ENCODE measurements at regions not wholly inside any gene's neighbourhood (a gene's known extent, or its start where the extent isn't known, plus 50 kb on each side); places are given as distances from the start of the nearest gene placed in this dataset.
"Not testable (repeated sequence)": the region's sequence is repeated elsewhere in the genome, so short reads cannot be mapped to it uniquely, and the experiment has no call there.

DNA sequence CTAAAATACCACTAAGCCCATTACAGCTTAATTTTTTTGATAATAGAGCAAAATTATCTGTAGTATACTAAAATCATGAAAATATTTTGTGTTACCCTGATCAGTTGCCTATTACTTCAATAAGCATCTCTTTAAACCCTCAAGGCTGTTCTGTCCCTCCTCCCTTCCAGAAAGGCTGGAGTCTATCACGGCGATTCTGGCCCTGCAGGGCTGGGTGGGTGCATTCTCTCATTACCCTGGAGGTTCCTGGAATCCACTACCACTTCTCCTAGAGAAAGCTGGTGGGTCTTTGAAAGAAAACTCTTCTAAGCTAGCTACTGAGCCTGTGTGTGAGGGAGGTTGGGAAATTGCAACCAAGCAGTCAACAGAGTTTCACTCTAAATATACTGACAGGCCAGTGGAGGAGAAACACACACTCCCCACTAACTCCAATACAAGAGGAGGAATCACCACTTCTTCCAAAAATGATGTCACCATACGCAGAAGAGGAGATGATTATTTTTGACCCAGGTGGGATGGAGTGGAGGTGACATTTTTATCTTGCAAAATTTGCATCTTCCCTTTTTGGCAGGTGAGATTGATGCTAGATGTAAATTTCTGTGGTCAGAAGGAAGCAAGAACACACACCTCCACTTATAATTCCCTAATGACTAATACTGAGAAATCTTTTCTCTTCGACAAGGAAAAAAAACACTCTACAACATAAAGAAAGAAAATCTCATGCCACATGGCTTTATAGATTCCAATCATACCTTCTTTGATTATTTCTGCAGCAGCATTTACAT lies 182.3 kb upstream of the PHACTR1 start:
- DNase-seq (ENCODE audit: low spot score in 2 of 2): no peak
- Histone ChIP-seq H3K4me1 (no peaks in the 10 kb centered on the region), H3K4me3 (no peak overlapping the region), H3K27me3 (ENCODE audit: low read depth) (no peaks in the 10 kb centered on the region), H3K36me3 (replicated peaks) (no peaks in the 10 kb centered on the region), H3K9me3 (no peaks in the 10 kb centered on the region)
- in situ Hi-C loops (cut with MboI; ENCODE audit: low sequenced_read_pairs): no loop called here

DNA sequence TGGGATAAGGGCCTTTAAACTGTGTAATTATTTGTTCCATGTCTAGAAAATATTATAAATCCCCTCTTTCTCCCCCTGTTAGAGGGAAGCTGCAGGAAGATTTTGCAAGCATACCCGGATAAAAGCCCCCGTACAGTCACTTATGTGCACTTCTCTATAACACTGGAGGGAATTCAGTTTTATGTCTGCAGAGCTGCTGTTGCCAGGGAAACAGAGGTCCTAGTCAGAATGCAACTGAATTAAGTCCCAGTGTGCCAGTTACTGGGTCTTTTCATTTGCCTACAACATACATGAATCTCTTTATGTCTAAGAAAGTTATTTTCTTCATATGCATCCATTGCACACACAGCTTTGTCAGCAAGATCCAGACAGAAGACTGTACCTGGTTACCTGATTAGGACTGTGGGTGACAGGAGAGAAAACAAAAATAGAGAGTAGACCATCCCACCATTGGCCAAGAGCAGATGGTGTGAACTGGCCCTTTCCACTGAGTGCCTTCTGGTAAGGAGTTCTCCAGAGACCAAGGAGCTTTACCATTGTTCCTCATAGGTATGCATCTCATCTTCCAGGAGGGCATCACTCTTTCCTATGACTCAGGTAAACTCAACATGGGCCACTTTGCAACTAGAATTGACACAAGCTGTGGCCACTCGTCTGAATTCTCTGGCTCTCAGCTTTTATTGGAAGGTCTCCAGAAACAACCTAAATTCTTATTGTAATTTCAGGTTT lies 180.8 kb upstream of the PHACTR1 start:
- no peaks in the 10 kb centered on the region for H3K4me1 ChIP-seq
- no peak overlapping the region for H3K4me3 ChIP-seq
- in situ Hi-C loops (cut with MboI; ENCODE audit: low sequenced_read_pairs): no loop called here
- H3K27me3 ChIP-seq (ENCODE audit: low read depth): no peaks in the 10 kb centered on the region
- no peaks in the 10 kb centered on the region for H3K36me3 ChIP-seq (replicated peaks)
- H3K9me3 ChIP-seq: no peaks in the 10 kb centered on the region
- no peak for DNase-seq (ENCODE audit: low spot score in 2 of 2)

DNA sequence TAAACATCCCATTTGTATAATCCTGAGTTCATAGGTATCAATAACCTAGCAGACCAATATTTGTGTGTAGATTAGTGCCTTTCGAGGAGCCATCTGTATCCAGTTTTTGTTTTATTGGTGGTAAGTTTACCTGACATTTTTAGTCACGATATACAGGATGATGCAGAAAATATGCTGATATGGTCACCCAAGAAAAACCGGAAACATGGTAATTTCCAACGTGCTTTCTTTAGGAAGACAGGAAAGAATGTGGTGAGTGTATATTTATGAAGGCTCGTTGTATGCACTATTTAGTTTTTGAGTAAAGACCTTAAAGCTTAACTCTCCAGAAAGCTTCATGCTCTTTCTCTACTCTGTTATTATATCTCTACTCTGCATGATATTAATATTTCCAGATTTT lies 180.2 kb upstream of the PHACTR1 start:
- Histone ChIP-seq H3K4me1 (no peaks in the 10 kb centered on the region), H3K4me3 (no peak overlapping the region), H3K27me3 (ENCODE audit: low read depth) (no peaks in the 10 kb centered on the region), H3K9me3 (no peaks in the 10 kb centered on the region), H3K36me3 (replicated peaks) (no peaks in the 10 kb centered on the region)
- in situ Hi-C loops (cut with MboI; ENCODE audit: low sequenced_read_pairs): no loop called here
- no peak for DNase-seq (ENCODE audit: low spot score in 2 of 2)

DNA sequence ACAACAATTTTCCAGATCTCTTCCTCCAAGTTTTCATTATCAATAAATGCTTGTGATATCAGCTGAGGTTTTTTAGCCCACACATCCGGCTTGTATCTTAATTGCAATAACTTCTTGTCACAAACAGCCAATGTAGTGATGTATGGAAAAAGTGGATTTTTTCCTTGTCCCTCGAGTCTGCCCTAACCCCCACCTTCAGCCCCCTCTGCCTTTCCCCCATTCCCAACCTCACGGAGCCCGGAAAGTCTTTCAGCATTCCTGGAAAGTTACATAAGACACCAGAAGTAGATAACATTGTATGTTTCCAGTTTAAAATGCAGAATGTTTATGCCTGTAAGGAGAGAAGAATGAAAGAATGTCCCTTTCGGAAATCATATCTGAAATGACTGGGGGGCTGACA lies 179.2 kb upstream of the PHACTR1 start:
- no peaks in the 10 kb centered on the region for H3K4me1 ChIP-seq
- H3K4me3 ChIP-seq: no peak overlapping the region
- no peaks in the 10 kb centered on the region for H3K9me3 ChIP-seq
- no peaks in the 10 kb centered on the region for H3K27me3 ChIP-seq (ENCODE audit: low read depth)
- H3K36me3 ChIP-seq (replicated peaks): no peaks in the 10 kb centered on the region
- no peak for DNase-seq (ENCODE audit: low spot score in 2 of 2)
- in situ Hi-C loops (cut with MboI; ENCODE audit: low sequenced_read_pairs): no loop called here

DNA sequence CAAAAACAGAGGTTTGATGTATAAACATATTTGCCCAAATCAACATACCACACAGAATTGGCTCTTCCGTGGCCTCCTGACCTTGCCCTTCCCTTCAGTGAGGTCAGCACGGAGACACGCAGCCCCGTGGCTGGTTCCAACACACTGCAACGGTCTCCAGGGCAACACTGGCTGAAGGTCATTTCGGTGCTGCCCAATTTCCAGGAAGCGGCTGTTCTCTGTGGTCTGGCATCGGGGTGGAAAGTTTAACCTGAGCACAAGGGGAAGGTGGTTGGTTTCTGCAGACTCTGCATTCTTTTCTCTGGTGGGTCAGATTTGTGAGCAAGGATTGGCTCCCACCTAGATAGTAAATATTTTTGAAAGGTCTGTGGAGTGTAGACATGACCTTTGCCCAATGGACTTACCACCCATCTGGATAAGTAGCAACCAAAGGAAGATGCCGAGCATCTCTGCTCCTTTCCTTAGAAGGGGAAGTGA lies 177.6 kb upstream of the PHACTR1 start:
- DNase-seq (ENCODE audit: low spot score in 2 of 2): no peak
- no peaks in the 10 kb centered on the region for H3K36me3 ChIP-seq (replicated peaks)
- in situ Hi-C loops (cut with MboI; ENCODE audit: low sequenced_read_pairs): no loop called here
- no peak overlapping the region for H3K4me3 ChIP-seq
- no peaks in the 10 kb centered on the region for H3K4me1 ChIP-seq
- no peaks in the 10 kb centered on the region for H3K27me3 ChIP-seq (ENCODE audit: low read depth)
- H3K9me3 ChIP-seq: no peaks in the 10 kb centered on the region

DNA sequence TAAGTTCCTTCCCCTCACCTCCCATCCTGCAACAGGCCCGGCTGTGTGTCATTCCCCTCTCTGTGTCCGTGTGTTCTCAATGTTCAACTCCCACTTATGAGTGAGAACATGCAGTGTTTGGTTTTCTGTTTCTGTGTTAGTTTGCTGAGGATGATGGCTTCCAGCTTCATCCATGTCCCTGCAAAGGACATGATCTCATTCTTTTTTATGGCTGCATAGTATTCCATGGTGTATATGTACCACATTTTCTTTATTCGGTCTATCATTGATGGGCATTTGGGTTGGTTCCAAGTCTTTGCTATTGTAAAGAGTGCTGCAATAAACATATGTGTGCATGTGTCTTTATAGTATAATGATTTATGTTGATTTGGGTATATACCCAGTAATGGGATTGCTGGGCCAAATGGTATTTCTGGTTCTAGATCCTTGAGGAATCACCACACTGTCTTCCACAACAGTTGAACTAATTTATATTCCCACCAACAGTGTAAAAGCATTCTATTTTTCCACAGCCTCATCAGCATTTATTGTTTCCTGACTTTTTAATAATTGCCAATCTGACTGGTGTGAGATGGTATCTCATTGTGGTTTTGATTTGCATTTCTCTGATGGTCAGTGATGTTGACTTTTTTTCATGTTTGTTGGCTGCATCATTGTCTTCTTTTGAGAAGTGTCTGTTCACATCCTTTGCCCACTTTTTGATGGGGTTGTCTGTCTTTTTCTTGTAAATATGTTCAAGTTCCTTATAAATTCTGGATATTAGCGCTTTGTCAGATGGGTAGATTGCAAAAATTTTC lies 174.1 kb upstream of the PHACTR1 start:
- in situ Hi-C loops (cut with MboI; ENCODE audit: low sequenced_read_pairs); H3K9me3 ChIP-seq; H3K4me3 ChIP-seq; H3K4me1 ChIP-seq; H3K36me3 ChIP-seq (replicated peaks); H3K27me3 ChIP-seq (ENCODE audit: low read depth); DNase-seq (ENCODE audit: low spot score in 2 of 2): not testable (repeated sequence)

DNA sequence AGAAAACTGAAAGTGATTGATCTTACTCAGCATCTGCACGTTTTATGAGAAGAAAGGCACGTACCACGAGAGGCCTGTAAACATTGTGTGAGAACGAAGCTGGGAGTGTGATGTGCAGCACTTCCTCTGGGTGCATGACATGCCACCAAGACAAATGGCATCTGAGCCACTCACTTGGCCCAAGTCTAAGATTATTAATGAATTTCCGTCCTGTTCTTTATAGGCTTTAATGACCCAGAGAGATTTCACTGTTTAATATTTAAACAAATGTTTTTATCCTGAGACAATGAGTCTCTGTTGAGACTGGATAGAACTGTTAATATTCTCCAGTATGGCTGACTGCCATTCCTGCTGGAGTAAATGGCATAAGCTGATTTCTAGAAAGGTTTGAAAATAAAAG lies 172.6 kb upstream of the PHACTR1 start:
- in situ Hi-C loops (cut with MboI; ENCODE audit: low sequenced_read_pairs): no loop called here
- Histone ChIP-seq H3K4me3 (no peak overlapping the region), H3K36me3 (replicated peaks) (no peaks in the 10 kb centered on the region), H3K4me1 (no peaks in the 10 kb centered on the region), H3K9me3 (no peaks in the 10 kb centered on the region), H3K27me3 (ENCODE audit: low read depth) (no peaks in the 10 kb centered on the region)
- no peak for DNase-seq (ENCODE audit: low spot score in 2 of 2)

DNA sequence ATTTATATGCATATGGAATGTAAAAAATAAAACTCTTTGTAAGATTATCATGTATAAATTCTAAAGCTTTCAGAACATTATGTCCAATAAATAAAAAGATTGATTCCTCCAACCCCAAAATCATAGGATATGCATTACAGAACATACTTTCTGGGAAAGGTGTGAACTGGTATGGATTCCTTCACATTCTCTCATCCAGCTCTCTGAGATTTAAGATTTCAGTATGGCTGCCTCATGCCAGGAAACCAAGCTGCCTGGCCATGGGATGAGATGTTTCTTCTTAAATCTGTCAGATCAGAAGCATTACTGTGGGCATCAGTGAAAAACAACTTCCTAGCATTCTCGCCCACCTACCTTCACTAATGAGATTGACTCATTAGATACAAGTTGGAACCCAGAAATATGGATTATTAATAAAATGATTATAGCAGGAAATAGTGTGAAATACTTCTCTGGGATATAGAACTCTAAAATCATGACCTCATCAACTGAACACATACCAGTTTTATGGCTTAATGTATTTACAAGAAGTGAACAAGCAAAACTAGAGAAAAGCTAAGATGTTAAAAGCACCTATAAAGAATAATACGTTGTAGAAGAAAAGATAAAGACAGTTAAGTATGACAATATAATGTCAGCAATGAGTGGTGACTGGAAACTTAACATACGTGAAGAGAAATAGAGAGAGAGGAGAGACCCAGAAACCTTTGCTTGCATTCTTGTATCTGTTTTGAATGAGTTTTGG lies 171.6 kb upstream of the PHACTR1 start:
- Histone ChIP-seq H3K9me3 (no peaks in the 10 kb centered on the region), H3K36me3 (replicated peaks) (no peaks in the 10 kb centered on the region), H3K4me3 (no peak overlapping the region), H3K27me3 (ENCODE audit: low read depth) (no peaks in the 10 kb centered on the region), H3K4me1 (no peaks in the 10 kb centered on the region)
- in situ Hi-C loops (cut with MboI; ENCODE audit: low sequenced_read_pairs): no loop called here
- DNase-seq (ENCODE audit: low spot score in 2 of 2): no peak

DNA sequence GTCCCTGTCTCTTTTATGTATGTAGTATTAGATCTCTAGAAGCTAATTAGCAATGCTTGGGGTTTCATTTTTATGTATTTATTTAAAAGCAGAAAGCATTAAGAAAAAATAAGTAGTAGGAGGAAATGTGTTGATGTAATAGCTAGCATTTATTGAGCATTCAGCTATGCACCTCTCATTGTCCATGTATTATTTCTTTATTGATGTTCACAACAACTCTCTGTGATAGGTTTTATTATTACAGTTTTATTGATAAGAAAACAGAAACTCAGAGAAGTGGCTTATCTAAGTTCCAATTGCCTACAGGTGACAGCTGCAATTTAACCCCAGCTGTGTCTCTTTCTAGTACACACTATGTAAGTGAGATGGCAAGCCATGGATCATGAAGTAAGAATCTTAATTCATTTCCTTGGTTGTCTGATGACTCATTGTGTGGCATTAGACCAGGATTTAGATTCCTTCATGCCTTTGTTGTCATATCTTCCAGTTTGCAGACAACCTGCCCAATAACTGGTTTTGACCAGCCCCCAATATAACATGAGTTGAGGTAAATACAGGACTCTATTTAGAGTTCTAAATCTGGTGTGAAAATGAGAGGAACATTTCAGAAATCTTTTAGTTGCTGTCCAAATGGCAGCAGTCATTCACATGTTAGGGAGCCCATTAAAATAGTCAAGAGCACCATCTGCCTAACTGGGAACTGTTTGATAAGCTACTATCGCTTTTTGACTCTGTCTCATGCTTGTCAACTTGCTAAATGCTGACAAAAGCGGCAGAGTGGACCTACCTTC lies 170.8 kb upstream of the PHACTR1 start:
- no peaks in the 10 kb centered on the region for H3K27me3 ChIP-seq (ENCODE audit: low read depth)
- no peak overlapping the region for H3K4me3 ChIP-seq
- in situ Hi-C loops (cut with MboI; ENCODE audit: low sequenced_read_pairs): no loop called here
- H3K36me3 ChIP-seq (replicated peaks): no peaks in the 10 kb centered on the region
- no peaks in the 10 kb centered on the region for H3K9me3 ChIP-seq
- DNase-seq (ENCODE audit: low spot score in 2 of 2): no peak
- no peaks in the 10 kb centered on the region for H3K4me1 ChIP-seq

DNA sequence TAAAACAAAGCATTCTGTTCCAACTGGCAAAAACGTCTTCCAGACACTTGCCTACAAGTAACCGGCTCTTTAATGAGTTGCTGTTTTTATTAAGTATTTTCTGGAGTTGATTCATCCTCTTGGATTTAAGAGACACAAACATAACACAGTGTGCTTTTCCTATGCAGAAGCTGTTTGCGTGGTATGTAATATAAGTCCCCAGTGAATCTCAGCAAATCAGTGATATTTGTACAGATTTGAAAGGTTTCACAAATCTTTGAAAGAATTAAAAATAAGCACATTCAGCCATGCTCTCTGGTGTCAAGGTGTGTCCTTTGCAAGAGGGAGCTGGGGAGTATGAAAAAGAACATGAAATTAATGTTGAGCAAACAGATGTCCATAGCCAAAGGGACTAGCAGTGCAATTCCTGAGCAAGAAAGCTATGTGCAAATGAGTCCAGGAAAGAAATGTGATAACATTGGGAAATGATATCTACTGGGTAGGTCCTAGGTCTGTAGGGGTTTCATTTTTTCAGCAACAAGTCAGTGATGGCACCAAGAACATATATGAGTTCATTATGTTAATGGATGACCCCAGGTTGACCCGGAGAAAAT lies 170.1 kb upstream of the PHACTR1 start:
- no peak for DNase-seq (ENCODE audit: low spot score in 2 of 2)
- no peaks in the 10 kb centered on the region for H3K27me3 ChIP-seq (ENCODE audit: low read depth)
- H3K4me1 ChIP-seq: no peaks in the 10 kb centered on the region
- H3K9me3 ChIP-seq: no peaks in the 10 kb centered on the region
- no peaks in the 10 kb centered on the region for H3K36me3 ChIP-seq (replicated peaks)
- in situ Hi-C loops (cut with MboI; ENCODE audit: low sequenced_read_pairs): no loop called here
- H3K4me3 ChIP-seq: no peak overlapping the region

DNA sequence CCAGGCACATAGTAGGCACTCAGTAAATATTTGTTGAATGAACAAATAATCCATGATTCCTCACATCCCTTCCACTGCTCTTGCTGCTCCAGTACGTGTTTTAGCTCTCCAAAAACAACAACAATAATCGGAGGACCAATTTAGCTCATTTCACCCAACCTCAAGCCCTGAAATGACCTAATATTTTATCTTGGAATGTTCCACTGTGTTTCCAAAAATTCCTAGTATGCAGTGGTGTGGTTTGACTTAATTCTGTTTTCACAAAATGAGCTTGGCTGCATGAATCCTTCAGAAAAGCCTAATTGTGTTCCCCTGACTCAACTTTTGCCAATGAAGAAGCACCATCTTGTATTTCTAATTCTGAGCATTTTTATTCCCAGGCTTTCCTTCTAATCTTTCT lies 168.0 kb upstream of the PHACTR1 start:
- in situ Hi-C loops (cut with MboI; ENCODE audit: low sequenced_read_pairs): no loop called here
- Histone ChIP-seq H3K9me3 (no peaks in the 10 kb centered on the region), H3K4me1 (no peaks in the 10 kb centered on the region), H3K36me3 (replicated peaks) (no peaks in the 10 kb centered on the region), H3K4me3 (no peak overlapping the region), H3K27me3 (ENCODE audit: low read depth) (no peaks in the 10 kb centered on the region)
- DNase-seq (ENCODE audit: low spot score in 2 of 2): no peak

DNA sequence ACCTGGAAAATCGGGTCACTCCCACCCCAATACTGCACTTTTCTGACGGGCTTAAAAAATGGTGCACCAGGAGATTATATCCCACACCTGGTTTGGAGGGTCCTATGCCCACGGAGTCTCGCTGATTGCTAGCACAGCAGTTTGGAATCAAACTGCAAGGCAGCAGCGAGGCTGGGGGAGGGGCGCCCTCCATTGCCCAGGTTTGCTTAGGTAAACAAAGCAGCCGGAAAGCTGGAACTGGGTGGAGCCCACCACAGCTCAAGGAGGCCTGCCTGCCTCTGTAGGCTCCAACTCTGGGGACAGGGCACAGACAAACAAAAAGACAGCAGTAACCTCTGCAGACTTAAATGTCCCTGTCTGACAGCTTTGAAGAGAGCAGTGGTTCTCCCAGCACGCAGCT lies 167.1 kb upstream of the PHACTR1 start:
- H3K4me1 ChIP-seq; in situ Hi-C loops (cut with MboI; ENCODE audit: low sequenced_read_pairs); H3K27me3 ChIP-seq (ENCODE audit: low read depth); DNase-seq (ENCODE audit: low spot score in 2 of 2); H3K9me3 ChIP-seq; H3K4me3 ChIP-seq; H3K36me3 ChIP-seq (replicated peaks): not testable (repeated sequence)

DNA sequence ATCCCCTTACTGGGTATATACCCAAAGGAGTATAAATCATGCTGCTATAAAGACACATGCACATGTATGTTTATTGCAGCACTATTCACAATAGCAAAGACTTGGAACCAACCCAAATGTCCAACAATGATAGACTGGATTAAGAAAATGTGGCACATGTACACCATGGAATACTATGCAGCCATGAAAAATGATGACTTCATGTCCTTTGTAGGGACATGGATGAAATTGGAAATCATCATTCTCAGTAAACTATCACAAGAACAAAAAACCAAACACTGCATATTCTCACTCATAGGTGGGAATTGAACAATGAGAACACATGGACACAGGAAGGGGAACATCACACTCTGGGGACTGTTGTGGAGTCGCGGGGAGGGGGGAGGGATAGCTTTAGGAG lies 161.7 kb upstream of the PHACTR1 start:
- H3K4me1 ChIP-seq; in situ Hi-C loops (cut with MboI; ENCODE audit: low sequenced_read_pairs): not testable (repeated sequence)

More for the DNA sequence above, 161.7 kb upstream of the PHACTR1 start:
- H3K4me3 ChIP-seq; DNase-seq (ENCODE audit: low spot score in 2 of 2); H3K27me3 ChIP-seq (ENCODE audit: low read depth); H3K36me3 ChIP-seq (replicated peaks); H3K9me3 ChIP-seq: not testable (repeated sequence)

Data from HAP-1 (cell line).